ENCODE measurements at regions not wholly inside any gene's neighbourhood (a gene's known extent, or its start where the extent isn't known, plus 50 kb on each side); places are given as distances from the start of the nearest gene placed in this dataset.
"Not testable (repeated sequence)": the region's sequence is repeated elsewhere in the genome, so short reads cannot be mapped to it uniquely, and the experiment has no call there.

GRCh38 chr17:74123350-74123749 lies 80.1 kb upstream of the RPL38 start:
- peak; percentile 47 for DNase-seq (ENCODE audit: insufficient read length, low spot score)

GRCh38 chr17:74123866-74124444 lies 79.5 kb upstream of the RPL38 start:
- no peak for FAIRE-seq
- TF ChIP-seq POLR2A (IDR thresholded peaks at IDR 0.05; ENCODE audit: low read depth, low read length): no peak
- DNase-seq (ENCODE audit: insufficient read length, low spot score): no peak

More at GRCh38 chr17:74123350-74123749, 80.1 kb upstream of the RPL38 start:
- TF ChIP-seq POLR2A (IDR thresholded peaks at IDR 0.05; ENCODE audit: low read depth, low read length): no peak
- FAIRE-seq: no peak

- no peak for FAIRE-seq
- no peak for DNase-seq (ENCODE audit: insufficient read length, low spot score)
- no peak for TF ChIP-seq POLR2A (IDR thresholded peaks at IDR 0.05; ENCODE audit: low read depth, low read length)
Observed at GRCh38 chr17:74125156-74125555, 78.3 kb upstream of the RPL38 start.

- no peak for FAIRE-seq
- no peak for DNase-seq (ENCODE audit: insufficient read length, low spot score)
- TF ChIP-seq POLR2A (IDR thresholded peaks at IDR 0.05; ENCODE audit: low read depth, low read length): no peak
Observed at GRCh38 chr17:74126179-74126900, 77.1 kb upstream of the RPL38 start.

GRCh38 chr17:74126959-74127358 lies 76.5 kb upstream of the RPL38 start:
- no peak for TF ChIP-seq POLR2A (IDR thresholded peaks at IDR 0.05; ENCODE audit: low read depth, low read length)
- no peak for DNase-seq (ENCODE audit: insufficient read length, low spot score)
- FAIRE-seq: no peak

GRCh38 chr17:74128456-74129211 lies 74.8 kb upstream of the RPL38 start:
- TF ChIP-seq POLR2A (IDR thresholded peaks at IDR 0.05; ENCODE audit: low read depth, low read length): no peak
- FAIRE-seq (no peak), DNase-seq (ENCODE audit: insufficient read length, low spot score) (no peak)

- not testable (repeated sequence) for FAIRE-seq; DNase-seq (ENCODE audit: insufficient read length, low spot score)
Observed at GRCh38 chr17:74129800-74130199, 73.7 kb upstream of the RPL38 start.

GRCh38 chr17:74130276-74130675 lies 73.2 kb upstream of the RPL38 start:
- DNase-seq (ENCODE audit: insufficient read length, low spot score) (no peak), FAIRE-seq (no peak)
- no peak for TF ChIP-seq POLR2A (IDR thresholded peaks at IDR 0.05; ENCODE audit: low read depth, low read length)

- DNase-seq (ENCODE audit: insufficient read length, low spot score) (no peak), FAIRE-seq (no peak)
Observed at GRCh38 chr17:74130841-74131240, 72.6 kb upstream of the RPL38 start.

GRCh38 chr17:74132354-74132753 lies 71.1 kb upstream of the RPL38 start:
- FAIRE-seq: no peak
- no peak for DNase-seq (ENCODE audit: insufficient read length, low spot score)
- no peak for TF ChIP-seq POLR2A (IDR thresholded peaks at IDR 0.05; ENCODE audit: low read depth, low read length)

More at GRCh38 chr17:74130841-74131240, 72.6 kb upstream of the RPL38 start:
- no peak for TF ChIP-seq POLR2A (IDR thresholded peaks at IDR 0.05; ENCODE audit: low read depth, low read length)

- DNase-seq (ENCODE audit: insufficient read length, low spot score): no peak
- no peak for TF ChIP-seq POLR2A (IDR thresholded peaks at IDR 0.05; ENCODE audit: low read depth, low read length)
- no peak for FAIRE-seq
Observed at GRCh38 chr17:74133740-74134139, 69.7 kb upstream of the RPL38 start.

GRCh38 chr17:74134234-74134633 lies 69.2 kb upstream of the RPL38 start:
- not testable (repeated sequence) for DNase-seq (ENCODE audit: insufficient read length, low spot score); FAIRE-seq

GRCh38 chr17:74134991-74135390 lies 68.5 kb upstream of the RPL38 start:
- no peak for FAIRE-seq

GRCh38 chr17:74135391-74136167 lies 67.9 kb upstream of the RPL38 start:
- FAIRE-seq: no peak
- DNase-seq (ENCODE audit: insufficient read length, low spot score): no peak
- TF ChIP-seq POLR2A (IDR thresholded peaks at IDR 0.05; ENCODE audit: low read depth, low read length): no peak

More at GRCh38 chr17:74134991-74135390, 68.5 kb upstream of the RPL38 start:
- DNase-seq (ENCODE audit: insufficient read length, low spot score): no peak
- TF ChIP-seq POLR2A (IDR thresholded peaks at IDR 0.05; ENCODE audit: low read depth, low read length): no peak
